ENCODE measurements at regions not wholly inside any gene's neighbourhood (a gene's known extent, or its start where the extent isn't known, plus 50 kb on each side); places are given as distances from the start of the nearest gene placed in this dataset.

- no peak for DNase-seq (ENCODE audit: low read depth)
These were observed 53.2 kb upstream of the LSM14A start for GRCh38 chr19:34118879-34119748.

GRCh38 chr19:34120141-34120540, 52.2 kb upstream of the LSM14A start:
- no peak for DNase-seq (ENCODE audit: low read depth)

- no peak for DNase-seq (ENCODE audit: low read depth)
These were observed 51.3 kb upstream of the LSM14A start for GRCh38 chr19:34120846-34121639.
